ENCODE measurements at regions not wholly inside any gene's neighbourhood (a gene's known extent, or its start where the extent isn't known, plus 50 kb on each side); places are given as distances from the start of the nearest gene placed in this dataset.

GRCh38 chr6:90351696-90352095 lies 55.1 kb upstream of the BACH2 start:
- peaks cover 36% of the 10 kb centered on the region for H3K4me1 ChIP-seq (ENCODE audit: low read length)

GRCh38 chr6:90350689-90351554 lies 54.3 kb upstream of the BACH2 start:
- no peaks in the 10 kb centered on the region for H3K9me2 ChIP-seq (replicated peaks; ENCODE audit: insufficient read depth, low read length)
- no peaks in the 10 kb centered on the region for H3K36me3 ChIP-seq (replicated peaks; ENCODE audit: insufficient read depth, low read length)
- no peaks in the 10 kb centered on the region for H3K9me3 ChIP-seq (replicated peaks; ENCODE audit: insufficient read depth, low read length)
- H3K4me2 ChIP-seq (ENCODE audit: low read depth, low read length), result no peak overlapping the region
- H2AFZ ChIP-seq (ENCODE audit: low read length), result 0 out of 2 replicates have a peak overlapping the region, but pooled peaks have one; percentile 19
- no peaks in the 10 kb centered on the region for H3K27me3 ChIP-seq (replicated peaks; ENCODE audit: insufficient read depth, low read length)
- H3K4me3 ChIP-seq (ENCODE audit: low read length), result no peak overlapping the region
- TF ChIP-seq CTCF (IDR thresholded peaks at IDR 0.05; ENCODE audit: low read length) (no peak), EZH2phosphoT487 (IDR thresholded peaks at IDR 0.05; ENCODE audit: low read length) (no peak), EZH2 (optimal IDR thresholded peaks at IDR 0.05; ENCODE audit: low read depth, low read length) (no peak)
- H3K4me1 ChIP-seq (ENCODE audit: low read length), result peaks cover 33% of the 10 kb centered on the region
- no peak overlapping the region for H3K27ac ChIP-seq (ENCODE audit: low read length)
- no peak overlapping the region for H3K9ac ChIP-seq (ENCODE audit: low read length)
- H3K79me2 ChIP-seq (ENCODE audit: low read length), result no peaks in the 10 kb centered on the region
- H4K20me1 ChIP-seq (ENCODE audit: insufficient read depth, low read length), result no peaks in the 10 kb centered on the region
- peaks cover 14% of the 10 kb centered on the region; the same call in 1 of the 2 replicates for H3F3A ChIP-seq (ENCODE audit: insufficient read depth, low read length)
- DNase-seq, result no peak

More at GRCh38 chr6:90351696-90352095, 55.1 kb upstream of the BACH2 start:
- Histone ChIP-seq H3K79me2 (ENCODE audit: low read length) (no peaks in the 10 kb centered on the region), H3K36me3 (replicated peaks; ENCODE audit: insufficient read depth, low read length) (no peaks in the 10 kb centered on the region), H3K27ac (ENCODE audit: low read length) (no peak overlapping the region), H3K9ac (ENCODE audit: low read length) (no peak overlapping the region), H3K9me2 (replicated peaks; ENCODE audit: insufficient read depth, low read length) (no peaks in the 10 kb centered on the region), H2AFZ (ENCODE audit: low read length) (no peak overlapping the region), H3F3A (ENCODE audit: insufficient read depth, low read length) (peaks cover 16% of the 10 kb centered on the region; the same call in 1 of the 2 replicates), H3K27me3 (replicated peaks; ENCODE audit: insufficient read depth, low read length) (no peaks in the 10 kb centered on the region), H3K4me2 (ENCODE audit: low read depth, low read length) (no peak overlapping the region), H3K4me3 (ENCODE audit: low read length) (no peak overlapping the region), H3K9me3 (replicated peaks; ENCODE audit: insufficient read depth, low read length) (no peaks in the 10 kb centered on the region), H4K20me1 (ENCODE audit: insufficient read depth, low read length) (no peaks in the 10 kb centered on the region)
- DNase-seq, result no peak
- no peak for TF ChIP-seq EZH2phosphoT487 (IDR thresholded peaks at IDR 0.05; ENCODE audit: low read length)
- TF ChIP-seq EZH2 (optimal IDR thresholded peaks at IDR 0.05; ENCODE audit: low read depth, low read length), result no peak
- TF ChIP-seq CTCF (IDR thresholded peaks at IDR 0.05; ENCODE audit: low read length), result no peak

- Histone ChIP-seq H3K4me2 (ENCODE audit: low read depth, low read length) (no peak overlapping the region), H4K20me1 (ENCODE audit: insufficient read depth, low read length) (no peaks in the 10 kb centered on the region), H3K79me2 (ENCODE audit: low read length) (no peaks in the 10 kb centered on the region), H3F3A (ENCODE audit: insufficient read depth, low read length) (no peaks in the 10 kb centered on the region), H2AFZ (ENCODE audit: low read length) (no peak overlapping the region), H3K9me3 (replicated peaks; ENCODE audit: insufficient read depth, low read length) (no peaks in the 10 kb centered on the region), H3K27me3 (replicated peaks; ENCODE audit: insufficient read depth, low read length) (no peaks in the 10 kb centered on the region), H3K9me2 (replicated peaks; ENCODE audit: insufficient read depth, low read length) (no peaks in the 10 kb centered on the region), H3K36me3 (replicated peaks; ENCODE audit: insufficient read depth, low read length) (no peaks in the 10 kb centered on the region), H3K4me3 (ENCODE audit: low read length) (no peak overlapping the region), H3K27ac (ENCODE audit: low read length) (no peak overlapping the region), H3K9ac (ENCODE audit: low read length) (no peak overlapping the region), H3K4me1 (ENCODE audit: low read length) (peaks cover 4% of the 10 kb centered on the region; the same call in 1 of the 2 replicates)
- no peak for TF ChIP-seq CTCF (IDR thresholded peaks at IDR 0.05; ENCODE audit: low read length)
- no peak for TF ChIP-seq EZH2 (optimal IDR thresholded peaks at IDR 0.05; ENCODE audit: low read depth, low read length)
- TF ChIP-seq EZH2phosphoT487 (IDR thresholded peaks at IDR 0.05; ENCODE audit: low read length), result no peak
- DNase-seq, result no peak
Observed at GRCh38 chr6:90347411-90347851, 50.8 kb upstream of the BACH2 start.

All from MM.1S (cell line).